SU-DHL-6 (cell line): ENCODE measurements at regions not wholly inside any gene's neighbourhood (a gene's known extent, or its start where the extent isn't known, plus 50 kb on each side); places are given as distances from the start of the nearest gene placed in this dataset.

Source experiments
- EZH2phosphoT487 ChIP-seq: fragments of 200-600 bp; sonication (generic), shearing (Covaris generic); conservative IDR thresholded peaks from 2 replicates; pipeline ENCODE4 v1.6.1; 2018; ENCODE audit warnings: mild to moderate bottlenecking, antibody characterized with exemption, low read length, moderate library complexity, mixed read lengths
- TF ChIP-seq, protein P1 (sequence below): fragments of 200-600 bp; sonication (generic); IDR thresholded peaks from one replicate; pipeline ENCODE4 v1.5.1; 2017; ENCODE audit warnings: antibody characterized with exemption, mild to moderate bottlenecking, low read length, moderate library complexity; ENCODE audit not compliant: insufficient read depth, poor library complexity, severe bottlenecking

DNA sequence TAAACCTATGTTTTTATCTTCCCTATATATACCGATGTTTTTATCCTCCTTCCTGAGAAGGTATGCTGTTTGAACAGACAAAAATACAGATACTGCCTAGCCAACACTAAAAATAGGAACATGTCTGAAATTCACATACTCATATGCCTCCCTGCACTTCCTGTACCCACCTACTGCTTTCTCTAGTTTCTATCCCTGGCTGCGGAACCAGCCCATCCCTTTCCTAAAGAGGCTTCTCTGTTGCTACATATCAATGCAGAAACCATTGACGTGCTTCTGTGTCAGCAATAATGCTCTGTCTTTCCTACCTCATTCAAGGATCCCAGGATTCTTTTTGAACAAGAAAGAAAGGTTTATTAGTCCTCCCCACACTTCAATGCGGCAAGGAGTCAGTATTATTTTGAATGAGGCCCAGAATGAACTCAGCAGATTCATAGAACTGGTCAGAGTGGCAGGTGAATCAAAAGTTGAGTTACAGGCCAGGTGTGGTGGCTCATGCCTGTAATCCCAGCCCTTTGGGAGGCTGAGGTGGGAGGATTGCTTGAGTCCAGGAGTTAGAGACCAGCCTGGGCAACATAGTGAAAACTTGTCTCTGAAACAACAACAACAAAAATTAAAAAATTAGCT lies 67.8 kb upstream of the NAP1L1 start:
- TF ChIP-seq, protein P1, sequence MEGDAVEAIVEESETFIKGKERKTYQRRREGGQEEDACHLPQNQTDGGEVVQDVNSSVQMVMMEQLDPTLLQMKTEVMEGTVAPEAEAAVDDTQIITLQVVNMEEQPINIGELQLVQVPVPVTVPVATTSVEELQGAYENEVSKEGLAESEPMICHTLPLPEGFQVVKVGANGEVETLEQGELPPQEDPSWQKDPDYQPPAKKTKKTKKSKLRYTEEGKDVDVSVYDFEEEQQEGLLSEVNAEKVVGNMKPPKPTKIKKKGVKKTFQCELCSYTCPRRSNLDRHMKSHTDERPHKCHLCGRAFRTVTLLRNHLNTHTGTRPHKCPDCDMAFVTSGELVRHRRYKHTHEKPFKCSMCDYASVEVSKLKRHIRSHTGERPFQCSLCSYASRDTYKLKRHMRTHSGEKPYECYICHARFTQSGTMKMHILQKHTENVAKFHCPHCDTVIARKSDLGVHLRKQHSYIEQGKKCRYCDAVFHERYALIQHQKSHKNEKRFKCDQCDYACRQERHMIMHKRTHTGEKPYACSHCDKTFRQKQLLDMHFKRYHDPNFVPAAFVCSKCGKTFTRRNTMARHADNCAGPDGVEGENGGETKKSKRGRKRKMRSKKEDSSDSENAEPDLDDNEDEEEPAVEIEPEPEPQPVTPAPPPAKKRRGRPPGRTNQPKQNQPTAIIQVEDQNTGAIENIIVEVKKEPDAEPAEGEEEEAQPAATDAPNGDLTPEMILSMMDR: no peak
- TF ChIP-seq EZH2phosphoT487: no peak
